NCI-H510A (cell line): ENCODE measurements at regions not wholly inside any gene's neighbourhood (a gene's known extent, or its start where the extent isn't known, plus 50 kb on each side); places are given as distances from the start of the nearest gene placed in this dataset.
A peak's percentile ranks its signal among the peaks of the same experiment; 100 is the strongest.

ENCODE experiments used
- DNase-seq: peaks from one replicate; lab custom pipeline; 2025; lab: John Stamatoyannopoulos, UW

GRCh38 chr1:200252531-200252930 lies 157.3 kb downstream of the ZNF281 start:
- no peak for DNase-seq

- no peak for DNase-seq
These were observed 159.4 kb downstream of the ZNF281 start for GRCh38 chr1:200250469-200250868.

GRCh38 chr1:200248541-200248940 lies 161.3 kb downstream of the ZNF281 start:
- no peak for DNase-seq

GRCh38 chr1:200247518-200247917 lies 162.3 kb downstream of the ZNF281 start:
- DNase-seq, result no peak

GRCh38 chr1:200245473-200245872 lies 164.4 kb downstream of the ZNF281 start:
- no peak for DNase-seq

- DNase-seq, result no peak
These were observed 166.8 kb downstream of the ZNF281 start for GRCh38 chr1:200243042-200243437.

- peak; percentile 62 for DNase-seq
These were observed 167.5 kb downstream of the ZNF281 start for GRCh38 chr1:200242110-200243041.

- peak; percentile 42 for DNase-seq
These were observed 169.2 kb downstream of the ZNF281 start for GRCh38 chr1:200240656-200241055.

- no peak for DNase-seq
These were observed 171.5 kb downstream of the ZNF281 start for GRCh38 chr1:200238311-200238710.

GRCh38 chr1:200237066-200237465 lies 172.8 kb downstream of the ZNF281 start:
- no peak for DNase-seq

- no peak for DNase-seq
These were observed 174.9 kb downstream of the ZNF281 start for GRCh38 chr1:200234938-200235337.

- DNase-seq, result no peak
These were observed 176.4 kb downstream of the ZNF281 start for GRCh38 chr1:200233393-200233792.

- DNase-seq, result no peak
These were observed 178.0 kb downstream of the ZNF281 start for GRCh38 chr1:200231787-200232231.

GRCh38 chr1:200230671-200231070 lies 179.2 kb downstream of the ZNF281 start:
- DNase-seq, result no peak

GRCh38 chr1:200228486-200228885 lies 181.3 kb downstream of the ZNF281 start:
- DNase-seq, result no peak

GRCh38 chr1:200228081-200228480 lies 181.8 kb downstream of the ZNF281 start:
- DNase-seq, result no peak
